Activated CD8-positive, alpha-beta memory T cell treated with anti-CD3 and anti-CD28 coated beads, Interleukin-2, amount 50 U/mL, for 1 hour (primary cell): ENCODE measurements at regions not wholly inside any gene's neighbourhood (a gene's known extent, or its start where the extent isn't known, plus 50 kb on each side); places are given as distances from the start of the nearest gene placed in this dataset.
A peak's percentile ranks its signal among the peaks of the same experiment; 100 is the strongest.

ENCODE experiments used
- DNase-seq: peaks from one replicate; pipeline ENCODE4 v3.0.0-alpha.2; 2020; ENCODE audit errors: extremely low read depth

GRCh38 chr14:34348592-34348991, 113.4 kb downstream of the SPTSSA start:
- DNase-seq, result no peak

GRCh38 chr14:34347683-34348082, 114.4 kb downstream of the SPTSSA start:
- no peak for DNase-seq

GRCh38 chr14:34345718-34346465, 116.1 kb downstream of the SPTSSA start:
- no peak for DNase-seq

GRCh38 chr14:34344318-34344717, 117.7 kb downstream of the SPTSSA start:
- DNase-seq, result no peak

DNA sequence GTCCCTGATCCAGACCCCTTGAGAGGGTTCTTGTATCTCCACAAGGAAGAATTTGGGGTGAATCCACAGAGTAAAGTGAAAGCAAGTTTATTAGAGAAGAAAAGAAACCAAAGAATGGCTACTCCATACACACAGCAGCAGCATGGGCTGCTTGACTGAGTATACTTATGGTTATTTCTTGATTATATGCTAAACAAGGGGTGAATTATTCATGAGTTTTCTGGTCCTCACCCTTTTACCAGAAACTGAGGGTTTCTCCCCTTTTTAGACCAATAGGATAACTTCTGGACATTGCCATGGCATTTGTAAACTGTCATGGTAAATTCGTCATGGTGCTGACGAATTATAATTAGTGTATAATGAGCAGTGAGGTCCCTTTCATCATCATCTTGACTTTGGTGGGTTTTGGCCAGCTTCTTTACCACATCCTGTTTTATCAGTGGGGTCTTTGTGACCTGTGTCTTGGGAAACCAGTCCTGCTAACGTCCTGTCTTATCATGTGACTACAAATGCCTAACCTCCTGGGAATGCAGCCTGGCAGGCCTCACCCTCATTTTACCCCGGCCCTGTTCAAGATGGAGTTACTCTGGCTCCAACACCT, 121.9 kb downstream of the SPTSSA start:
- DNase-seq, result no peak

- no peak for DNase-seq
These were observed 124.0 kb downstream of the SPTSSA start for GRCh38 chr14:34338056-34338455.

GRCh38 chr14:34336501-34336900, 125.5 kb downstream of the SPTSSA start:
- no peak for DNase-seq

DNA sequence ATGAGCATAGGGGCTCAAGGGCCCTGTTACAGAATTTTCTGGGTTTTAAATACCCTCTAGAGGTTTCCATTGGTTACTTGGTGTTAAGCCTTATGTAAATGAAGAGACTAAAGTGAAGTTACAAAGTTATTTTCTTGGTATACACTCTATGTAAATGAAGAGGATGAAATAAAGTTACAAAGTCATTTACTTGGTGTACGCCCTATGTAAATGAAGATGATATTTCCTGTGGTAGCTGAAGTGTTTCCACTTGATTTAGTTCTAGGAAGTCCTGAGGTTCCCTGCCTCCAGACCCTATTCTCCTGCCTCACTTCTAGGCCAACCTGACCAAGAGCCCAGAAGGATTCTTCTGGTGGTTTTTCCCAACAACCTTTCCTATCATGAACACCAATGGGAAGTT, 126.1 kb downstream of the SPTSSA start:
- no peak for DNase-seq

GRCh38 chr14:34334329-34334728, 127.7 kb downstream of the SPTSSA start:
- no peak for DNase-seq

- DNase-seq, result no peak
These were observed 130.1 kb downstream of the SPTSSA start for GRCh38 chr14:34331728-34332623.

DNA sequence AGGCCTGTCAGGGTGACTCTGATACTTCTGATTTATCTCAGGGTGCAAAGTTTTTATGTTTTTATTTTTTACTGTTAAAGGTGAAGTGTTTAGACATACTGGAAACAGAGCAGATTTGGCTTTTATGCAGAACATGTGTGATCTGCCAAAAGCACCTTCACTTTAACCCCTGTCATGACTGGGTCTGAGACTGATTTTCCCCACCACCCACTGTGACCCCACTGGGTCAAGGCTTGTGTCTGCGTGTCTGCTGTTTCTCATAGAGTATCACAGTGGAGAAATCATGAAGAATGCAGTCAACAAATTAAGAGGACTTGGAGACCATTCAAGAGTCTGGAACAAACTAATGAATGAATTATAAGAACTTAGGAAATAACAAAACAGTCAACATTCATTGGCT, 131.2 kb downstream of the SPTSSA start:
- no peak for DNase-seq

DNA sequence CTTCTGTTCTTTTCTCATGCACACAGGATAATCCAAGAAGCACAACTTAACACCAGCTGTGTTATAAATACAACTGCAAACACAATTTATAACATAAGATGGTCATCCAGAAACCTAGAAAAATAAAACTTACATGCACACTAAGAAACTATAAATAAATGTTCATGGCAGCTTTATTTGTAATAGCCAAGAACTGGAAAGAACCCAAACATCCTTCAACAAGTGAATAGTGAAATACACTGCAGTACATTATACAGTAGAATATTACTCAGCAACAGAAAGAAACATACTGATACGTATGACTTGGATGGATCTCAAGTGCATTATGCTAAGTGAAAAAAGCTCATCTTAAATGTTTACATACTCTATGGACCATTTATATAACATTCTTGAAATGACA, 132.7 kb downstream of the SPTSSA start:
- DNase-seq, result no peak

- DNase-seq, result no peak
These were observed 133.9 kb downstream of the SPTSSA start for GRCh38 chr14:34328178-34328577.

DNA sequence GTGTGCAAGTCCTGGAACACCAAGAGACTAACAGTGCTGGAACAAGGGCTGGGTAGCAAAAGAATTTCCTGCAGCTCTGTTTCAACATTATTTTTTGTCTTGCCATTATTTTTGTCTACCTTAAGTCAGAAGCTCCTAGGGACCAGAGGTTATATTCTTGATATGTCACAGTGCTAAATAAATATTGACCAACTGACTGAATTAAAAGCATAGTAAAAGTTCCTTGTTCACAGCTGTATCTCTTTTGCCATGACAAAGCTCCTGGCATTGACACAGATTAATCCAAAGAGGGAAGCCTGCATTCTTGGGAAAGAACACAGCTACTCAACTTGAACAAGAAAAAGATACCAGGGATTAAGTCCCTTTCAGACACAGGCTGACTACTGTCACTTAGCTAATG, 136.5 kb downstream of the SPTSSA start:
- DNase-seq, result no peak

- DNase-seq, result no peak
These were observed 137.7 kb downstream of the SPTSSA start for GRCh38 chr14:34324363-34324795.

DNA sequence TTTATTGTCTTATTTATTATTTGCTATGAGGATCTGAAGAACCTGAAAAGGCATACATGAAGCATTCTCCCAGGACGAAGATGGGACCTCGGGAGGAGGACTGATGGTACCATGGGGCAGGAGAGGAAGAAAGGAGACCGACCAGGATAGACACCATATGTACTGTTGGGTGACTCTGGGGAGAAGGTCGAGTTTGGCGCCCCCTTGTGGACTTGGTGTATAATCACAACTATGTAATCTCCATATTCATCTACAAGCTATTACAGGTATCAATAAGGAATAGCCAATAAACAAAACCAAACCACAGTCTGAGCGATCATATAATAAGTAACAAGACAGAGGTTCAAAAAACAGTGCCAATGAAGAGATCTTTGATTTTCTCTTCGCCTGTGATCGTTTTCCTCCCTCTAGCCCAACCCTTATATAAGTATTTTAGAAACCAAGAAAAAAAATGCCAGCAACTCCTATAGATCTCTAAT, 139.1 kb downstream of the SPTSSA start:
- peak; percentile 20 for DNase-seq

GRCh38 chr14:34319140-34319539, 142.9 kb downstream of the SPTSSA start:
- no peak for DNase-seq

DNA sequence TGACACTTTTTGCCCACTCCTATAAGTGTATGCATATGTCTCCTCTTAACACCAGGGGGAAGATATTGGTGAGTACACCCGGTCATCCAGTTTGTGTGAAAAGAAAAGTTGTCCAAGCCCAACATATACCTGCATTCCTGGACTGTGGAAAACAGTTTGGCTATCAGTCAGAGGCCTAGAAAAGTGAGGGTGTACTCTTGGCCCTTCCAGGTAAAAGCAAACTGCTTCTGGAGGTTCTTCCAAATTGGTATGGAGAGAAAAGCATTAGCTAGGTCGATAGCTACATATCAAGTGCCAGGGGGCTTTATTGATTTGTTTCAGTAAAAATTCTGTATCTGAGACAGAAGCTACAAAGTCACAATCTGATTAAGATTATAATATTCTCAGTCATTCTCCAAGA, 144.0 kb downstream of the SPTSSA start:
- no peak for DNase-seq

DNA sequence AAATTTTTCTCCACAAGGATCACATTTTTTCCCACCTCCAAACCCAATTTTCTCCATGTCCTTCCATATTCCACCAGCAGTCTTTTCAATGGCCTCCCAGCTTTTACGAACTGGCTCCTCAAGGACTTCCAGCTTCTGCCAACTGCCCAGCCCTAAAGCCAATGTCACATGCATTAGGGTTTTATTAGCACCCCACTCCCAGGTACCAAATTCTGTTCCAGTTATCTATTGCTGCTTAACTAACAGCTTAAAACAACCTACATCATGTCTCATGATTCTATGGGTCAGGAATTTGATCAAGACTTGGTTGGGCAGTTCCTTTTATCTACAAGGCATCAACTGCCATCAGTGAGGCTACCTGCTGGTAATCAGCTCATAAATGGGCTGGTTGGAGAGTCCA, 151.3 kb downstream of the SPTSSA start:
- no peak for DNase-seq

DNA sequence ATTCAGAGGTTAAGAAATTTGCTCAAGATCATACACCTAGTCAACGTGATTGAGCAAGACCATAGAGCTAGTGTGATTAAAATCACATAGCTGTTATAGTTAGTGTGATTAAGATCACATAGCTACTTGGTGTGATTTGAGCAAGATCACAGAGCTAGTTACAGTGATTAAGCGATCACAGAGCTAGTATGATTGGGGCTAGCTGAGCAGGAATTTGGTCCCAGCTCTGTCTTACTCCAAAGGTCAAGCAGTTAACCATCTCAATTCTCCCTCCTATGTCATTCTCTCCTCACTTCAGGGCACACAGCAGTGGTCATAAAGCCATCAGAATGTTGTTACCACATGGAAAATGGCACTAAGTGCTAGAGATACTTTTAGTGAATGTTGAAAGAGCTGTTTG, 158.2 kb downstream of the SPTSSA start:
- DNase-seq, result no peak

GRCh38 chr14:34302654-34303053, 159.4 kb downstream of the SPTSSA start:
- no peak for DNase-seq
